IPS DF 19.7 (cell line): ENCODE measurements at regions not wholly inside any gene's neighbourhood (a gene's known extent, or its start where the extent isn't known, plus 50 kb on each side); places are given as distances from the start of the nearest gene placed in this dataset.

Experiments used
- DNase-seq: peaks from one replicate; pipeline ENCODE4 v3.0.0-alpha.2; 2013; ENCODE audit warnings: low read depth, low spot score

DNA sequence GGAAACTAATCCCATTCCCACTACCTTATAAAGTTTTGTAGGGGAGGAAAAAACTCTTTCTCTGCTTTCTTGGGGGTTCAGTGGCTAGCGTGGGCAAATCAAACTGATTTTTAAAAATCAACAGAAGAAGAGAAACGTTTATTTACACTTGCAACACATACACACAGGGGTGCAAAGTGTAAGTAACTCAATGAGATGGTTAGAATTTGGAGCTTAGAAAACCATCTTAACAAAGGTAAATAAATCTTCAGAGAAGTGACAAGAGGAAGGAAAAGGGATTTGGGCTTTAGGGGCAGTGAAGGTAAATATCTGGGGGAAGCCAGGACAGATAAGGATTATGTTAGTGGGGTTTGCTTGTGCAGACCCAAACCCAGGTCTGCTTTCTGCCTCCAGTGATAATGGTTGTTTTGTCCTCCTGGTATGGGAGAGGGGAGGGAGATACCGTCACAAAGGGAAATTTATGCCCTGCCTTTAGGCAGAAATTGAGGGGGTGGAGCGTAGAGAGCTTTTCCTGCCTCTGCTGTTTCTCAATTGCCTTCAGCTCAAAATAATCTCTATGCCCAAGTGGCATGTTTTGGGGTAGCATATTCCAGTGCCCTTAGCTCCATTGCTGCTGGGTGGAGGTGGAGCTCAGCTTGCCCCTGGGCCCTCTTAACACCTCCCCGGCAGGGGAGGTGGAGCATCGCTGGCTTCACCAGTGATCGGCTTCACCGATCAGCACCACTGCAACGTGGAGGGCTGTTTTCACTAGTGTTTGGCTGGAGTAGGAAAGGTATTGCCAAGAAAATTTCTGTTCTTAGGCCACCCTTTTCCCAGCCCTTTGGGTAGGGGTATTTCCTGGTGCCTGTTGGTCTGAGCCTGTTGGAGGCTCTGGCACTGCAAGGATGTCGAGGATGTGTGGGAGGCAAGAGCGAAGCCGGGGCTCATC lies 92.2 kb downstream of the TEX51 start:
- DNase-seq = no peak

DNA sequence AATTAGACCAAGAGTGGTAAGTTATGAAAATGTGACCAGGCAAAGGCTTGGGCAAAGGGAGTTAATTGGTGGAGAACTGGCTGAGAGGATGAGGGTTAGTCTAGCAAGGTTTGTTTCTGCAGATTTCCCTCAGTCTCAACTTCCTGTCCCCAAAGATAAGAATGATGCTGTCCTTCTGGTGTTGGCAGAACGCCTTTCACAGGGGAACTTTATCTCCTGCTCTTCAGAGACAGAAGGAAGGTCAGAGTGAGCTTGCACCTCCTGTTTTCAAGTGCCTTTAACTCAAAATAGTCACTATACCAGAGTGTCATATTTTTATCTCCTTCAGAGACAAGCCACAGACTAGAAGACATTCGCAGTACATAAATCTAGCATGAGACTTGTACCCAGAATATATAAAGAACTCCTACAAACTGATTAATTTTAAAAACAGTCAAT lies 95.7 kb downstream of the TEX51 start:
- no peak for DNase-seq

DNA sequence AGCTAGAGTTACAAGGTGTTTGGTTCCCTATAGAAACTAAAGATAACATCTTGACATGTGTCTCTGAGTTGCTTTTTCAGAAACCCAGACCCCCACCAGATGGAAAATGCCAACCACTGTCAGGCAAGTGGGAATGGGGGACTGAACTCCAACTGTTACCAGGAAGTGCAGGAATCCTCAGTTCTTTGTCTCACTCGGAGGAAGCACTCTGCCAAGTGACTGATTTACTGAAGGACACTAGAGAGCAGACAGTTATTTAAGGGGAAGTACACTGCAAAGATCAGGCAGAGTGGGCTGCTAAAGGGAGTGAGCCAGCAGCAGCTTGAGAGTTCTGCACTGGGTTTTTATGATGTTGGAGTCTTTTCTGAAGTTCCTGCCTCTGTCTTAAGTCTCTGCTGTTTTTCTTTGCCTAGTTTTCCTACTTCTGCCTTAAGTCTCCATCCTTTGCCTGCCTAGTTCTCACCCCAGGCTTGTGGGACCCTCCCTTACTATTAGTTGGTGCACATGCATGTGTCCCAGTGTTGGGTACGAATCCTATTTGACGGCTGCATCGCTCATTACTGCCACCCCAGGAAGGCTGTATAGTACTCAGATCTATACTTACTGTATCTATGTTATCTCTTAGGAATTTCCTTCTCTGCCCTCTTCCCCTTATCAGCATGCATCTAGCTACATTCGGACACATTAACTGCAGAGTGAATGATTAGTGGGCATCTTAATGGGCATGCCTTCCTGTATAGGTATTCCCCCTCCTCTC lies 97.1 kb downstream of the TEX51 start:
- DNase-seq = no peak

DNA sequence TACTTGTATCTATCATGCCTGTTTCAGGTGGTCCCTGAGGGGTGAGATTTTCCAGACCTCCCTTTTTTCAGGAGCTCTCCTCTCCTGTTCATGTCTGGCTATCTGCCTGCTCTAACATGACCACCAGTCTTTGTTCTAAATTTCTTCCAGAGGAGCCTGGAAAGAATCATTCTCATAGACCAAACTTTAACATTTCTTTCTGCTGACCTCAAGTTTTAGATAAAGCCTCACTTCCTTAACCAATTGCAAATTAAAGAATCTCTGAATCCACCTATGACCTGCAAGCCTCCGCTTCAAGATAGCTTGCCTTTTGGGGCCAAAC lies 97.6 kb downstream of the TEX51 start:
- DNase-seq = no peak
